DOHH2 (cell line): ENCODE measurements at regions not wholly inside any gene's neighbourhood (a gene's known extent, or its start where the extent isn't known, plus 50 kb on each side); places are given as distances from the start of the nearest gene placed in this dataset.

Source experiments
- H3F3A ChIP-seq: fragments of 200-600 bp; sonication (generic), shearing (Covaris generic); 2 replicates; pipeline ENCODE4 v1.6.0; 2016; ENCODE audit warnings: antibody characterized with exemption, mild to moderate bottlenecking; ENCODE audit not compliant: control insufficient read depth, insufficient read depth
- H3K27ac ChIP-seq: fragments of 200-600 bp; sonication (generic); 2 replicates; pipeline ENCODE4 v1.5.1; 2014; ENCODE audit warnings: low read depth, mild to moderate bottlenecking, low read length, moderate library complexity
- H3K27me3 ChIP-seq: fragments of 200-600 bp; sonication (generic); 2 replicates; pipeline ENCODE4 v1.6.1; 2014; ENCODE audit warnings: mild to moderate bottlenecking, low read length, mixed read lengths; ENCODE audit not compliant: control insufficient read depth
- H3K36me3 ChIP-seq: fragments of 200-600 bp; sonication (generic); 2 replicates; pipeline ENCODE4 v1.6.1; 2014; ENCODE audit warnings: mild to moderate bottlenecking, low read length, moderate library complexity, mixed read lengths; ENCODE audit not compliant: control insufficient read depth
- H3K4me1 ChIP-seq: fragments of 200-600 bp; sonication (generic); 2 replicates; pipeline ENCODE4 v1.6.1; 2014; ENCODE audit warnings: mild to moderate bottlenecking, low read length, mixed read lengths; ENCODE audit not compliant: control insufficient read depth
- H3K4me2 ChIP-seq: fragments of 200-600 bp; sonication (generic); 2 replicates; pipeline ENCODE4 v1.6.0; 2014; ENCODE audit warnings: mild to moderate bottlenecking, low read length, moderate library complexity
- H3K4me3 ChIP-seq: fragments of 200-600 bp; sonication (generic); 2 replicates; pipeline ENCODE4 v1.5.1; 2014; ENCODE audit warnings: mild to moderate bottlenecking, low read length, mixed read lengths
- H3K79me2 ChIP-seq: fragments of 200-600 bp; sonication (generic); 2 replicates; pipeline ENCODE4 v1.6.1; 2014; ENCODE audit warnings: mild to moderate bottlenecking, low read length, mixed read lengths; ENCODE audit not compliant: control insufficient read depth
- H3K9me2 ChIP-seq: fragments of 200-600 bp; sonication (generic); replicated peaks from 2 replicates; pipeline ENCODE4 v1.6.1; 2014; ENCODE audit warnings: mild to moderate bottlenecking, low read length, mixed read lengths; ENCODE audit not compliant: control insufficient read depth
- H3K9me3 ChIP-seq: fragments of 200-600 bp; sonication (generic); 2 replicates; pipeline ENCODE4 v1.6.1; 2014; ENCODE audit warnings: antibody characterized with exemption, low read length, mixed read lengths; ENCODE audit not compliant: control insufficient read depth, insufficient read depth
- H4K20me1 ChIP-seq: fragments of 200-600 bp; sonication (generic); 2 replicates; pipeline ENCODE4 v1.6.0; 2014; ENCODE audit warnings: low read depth, mild to moderate bottlenecking, antibody characterized with exemption, low read length, moderate library complexity; ENCODE audit not compliant: control insufficient read depth, insufficient read depth
- EZH2phosphoT487 ChIP-seq: fragments of 200-600 bp; sonication (generic); IDR thresholded peaks from 2 replicates; pipeline ENCODE4 v1.6.1; 2017; ENCODE audit warnings: borderline replicate concordance, mild to moderate bottlenecking, antibody characterized with exemption, low read length, moderate library complexity, mixed read lengths
- TF ChIP-seq, protein P1 (sequence below): fragments of 200-600 bp; sonication (generic); IDR thresholded peaks from one replicate; pipeline ENCODE4 v1.5.1; 2014; ENCODE audit warnings: antibody characterized with exemption, mild to moderate bottlenecking, low read depth, low read length; ENCODE audit not compliant: poor library complexity, severe bottlenecking

DNA sequence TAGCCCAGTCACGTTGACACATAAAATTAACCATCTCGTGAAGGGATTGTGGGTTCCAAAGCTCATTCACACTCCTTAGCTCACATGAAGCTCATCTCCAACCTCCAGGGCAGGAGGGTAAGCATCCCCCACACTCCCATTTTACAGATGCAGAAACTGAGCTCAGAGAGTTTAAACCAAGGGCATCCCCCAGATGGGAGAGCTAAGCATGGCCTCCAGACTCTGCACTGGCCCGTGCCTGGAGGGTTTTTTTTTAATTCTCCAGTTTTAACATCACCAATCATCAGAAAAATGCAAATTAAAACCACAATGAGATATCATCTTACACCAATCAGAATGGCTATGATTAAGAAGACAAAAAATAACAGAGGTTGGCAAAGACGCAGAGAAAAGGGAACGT lies 53.3 kb upstream of the TCF7L2 start:
- no peaks in the 10 kb centered on the region for H3K4me1 ChIP-seq

DNA sequence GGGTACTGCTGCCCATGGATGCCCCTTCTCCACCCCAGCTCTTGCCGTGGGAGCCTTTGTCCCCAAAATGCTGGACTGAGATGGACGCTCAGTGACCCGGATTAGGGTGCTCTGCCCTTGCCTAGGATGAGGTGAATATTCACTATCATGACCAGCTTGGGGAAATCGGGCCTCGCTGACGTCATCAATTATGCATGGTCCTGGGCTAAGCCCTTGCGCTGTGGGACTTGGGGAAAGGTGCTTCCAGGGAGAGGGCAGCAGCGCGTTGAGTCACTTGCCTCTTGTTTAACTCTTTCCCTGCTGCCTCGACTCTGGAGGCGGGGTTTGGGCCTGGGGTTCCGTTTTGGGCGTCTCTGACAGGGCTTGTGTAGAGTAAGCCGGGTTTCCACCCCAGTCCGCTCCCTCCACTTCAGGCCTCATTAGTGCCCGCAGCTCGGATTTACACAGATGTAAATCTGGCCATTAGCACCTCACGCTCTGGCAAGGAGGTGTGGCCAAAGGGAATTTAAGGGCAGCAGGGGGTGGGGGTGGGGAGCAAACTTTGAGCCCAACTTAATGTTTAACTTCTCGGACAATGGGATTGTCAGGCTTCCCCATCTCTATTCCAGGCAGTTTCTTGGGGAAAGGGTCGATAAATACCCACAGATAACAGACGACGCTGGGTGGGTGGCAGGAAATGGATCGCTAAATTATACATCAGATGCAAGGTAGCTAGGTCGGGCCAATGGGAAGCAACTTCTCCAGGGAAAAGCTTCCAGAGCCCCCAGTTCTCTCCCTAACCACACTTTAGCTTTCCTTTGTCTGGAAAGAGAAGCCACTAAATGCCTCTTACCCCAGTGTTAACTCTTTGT lies 51.3 kb upstream of the TCF7L2 start:
- Histone ChIP-seq H3K4me2 (no peak overlapping the region), H3K4me1 (no peaks in the 10 kb centered on the region), H3K27ac (no peak overlapping the region), H3K9me3 (no peaks in the 10 kb centered on the region), H3K79me2 (no peaks in the 10 kb centered on the region), H3K27me3 (no peaks in the 10 kb centered on the region), H3F3A (no peaks in the 10 kb centered on the region), H3K36me3 (no peaks in the 10 kb centered on the region), H3K4me3 (no peak overlapping the region), H4K20me1 (no peaks in the 10 kb centered on the region), H3K9me2 (no peaks in the 10 kb centered on the region)
- no peak for TF ChIP-seq EZH2phosphoT487
- TF ChIP-seq, protein P1, sequence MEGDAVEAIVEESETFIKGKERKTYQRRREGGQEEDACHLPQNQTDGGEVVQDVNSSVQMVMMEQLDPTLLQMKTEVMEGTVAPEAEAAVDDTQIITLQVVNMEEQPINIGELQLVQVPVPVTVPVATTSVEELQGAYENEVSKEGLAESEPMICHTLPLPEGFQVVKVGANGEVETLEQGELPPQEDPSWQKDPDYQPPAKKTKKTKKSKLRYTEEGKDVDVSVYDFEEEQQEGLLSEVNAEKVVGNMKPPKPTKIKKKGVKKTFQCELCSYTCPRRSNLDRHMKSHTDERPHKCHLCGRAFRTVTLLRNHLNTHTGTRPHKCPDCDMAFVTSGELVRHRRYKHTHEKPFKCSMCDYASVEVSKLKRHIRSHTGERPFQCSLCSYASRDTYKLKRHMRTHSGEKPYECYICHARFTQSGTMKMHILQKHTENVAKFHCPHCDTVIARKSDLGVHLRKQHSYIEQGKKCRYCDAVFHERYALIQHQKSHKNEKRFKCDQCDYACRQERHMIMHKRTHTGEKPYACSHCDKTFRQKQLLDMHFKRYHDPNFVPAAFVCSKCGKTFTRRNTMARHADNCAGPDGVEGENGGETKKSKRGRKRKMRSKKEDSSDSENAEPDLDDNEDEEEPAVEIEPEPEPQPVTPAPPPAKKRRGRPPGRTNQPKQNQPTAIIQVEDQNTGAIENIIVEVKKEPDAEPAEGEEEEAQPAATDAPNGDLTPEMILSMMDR: no peak

More for the DNA sequence above, 53.3 kb upstream of the TCF7L2 start:
- H3K4me2 ChIP-seq: no peak overlapping the region
- TF ChIP-seq, protein P1: no peak
- no peak for TF ChIP-seq EZH2phosphoT487
- H3K4me3 ChIP-seq: no peak overlapping the region
- H3K27me3 ChIP-seq: no peaks in the 10 kb centered on the region
- H3F3A ChIP-seq: no peaks in the 10 kb centered on the region
- no peaks in the 10 kb centered on the region for H3K9me2 ChIP-seq
- peaks cover 5% of the 10 kb centered on the region; the same call in 1 of the 2 replicates for H3K9me3 ChIP-seq
- no peaks in the 10 kb centered on the region for H4K20me1 ChIP-seq
- no peak overlapping the region for H3K27ac ChIP-seq
- no peaks in the 10 kb centered on the region for H3K79me2 ChIP-seq
- no peaks in the 10 kb centered on the region for H3K36me3 ChIP-seq

DNA sequence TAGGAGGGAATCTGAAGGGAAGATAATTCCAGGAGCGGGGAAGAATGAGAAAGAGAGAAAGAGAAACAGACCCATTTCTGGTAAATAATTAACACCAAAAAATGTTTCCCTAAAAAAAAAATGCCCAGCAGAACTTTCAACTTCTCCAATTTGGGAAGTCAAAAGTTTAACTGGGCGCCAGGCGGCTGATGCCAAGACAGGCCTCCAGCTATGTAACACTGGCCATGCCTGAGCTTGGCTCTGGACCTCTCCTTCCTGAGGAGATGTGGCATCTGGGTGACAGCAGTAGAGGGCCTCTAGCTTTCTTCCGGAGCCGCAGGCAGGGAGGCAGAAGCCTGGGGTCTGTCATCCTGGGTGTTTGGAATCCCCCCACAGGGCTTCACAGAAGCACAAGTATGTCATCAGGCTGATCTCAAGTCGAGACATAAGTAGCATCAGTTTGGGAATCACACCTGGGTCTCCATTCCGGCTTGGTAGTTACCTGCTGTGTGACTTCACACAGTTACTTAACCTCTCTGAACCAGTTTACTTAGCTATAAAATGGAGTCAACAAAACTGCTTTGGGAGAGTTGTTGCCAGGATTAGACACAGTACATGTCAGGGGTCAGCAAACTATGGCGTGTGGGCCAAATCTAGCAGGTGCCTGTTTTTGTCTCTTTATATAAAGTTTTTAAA lies 50.5 kb upstream of the TCF7L2 start:
- H3K27me3 ChIP-seq: no peaks in the 10 kb centered on the region
- no peaks in the 10 kb centered on the region for H3K79me2 ChIP-seq
- no peaks in the 10 kb centered on the region for H3K9me3 ChIP-seq
- H3F3A ChIP-seq: no peaks in the 10 kb centered on the region
- no peaks in the 10 kb centered on the region for H3K9me2 ChIP-seq
- H3K4me2 ChIP-seq: no peak overlapping the region
- H3K4me1 ChIP-seq: no peaks in the 10 kb centered on the region
- H3K27ac ChIP-seq: no peak overlapping the region
- no peaks in the 10 kb centered on the region for H4K20me1 ChIP-seq
- no peaks in the 10 kb centered on the region for H3K36me3 ChIP-seq
- H3K4me3 ChIP-seq: no peak overlapping the region
- TF ChIP-seq, protein P1: no peak
- TF ChIP-seq EZH2phosphoT487: no peak
